Hepatocyte (in vitro differentiated cells): ENCODE measurements at regions not wholly inside any gene's neighbourhood (a gene's known extent, or its start where the extent isn't known, plus 50 kb on each side); places are given as distances from the start of the nearest gene placed in this dataset.
"Not testable (repeated sequence)": the region's sequence is repeated elsewhere in the genome, so short reads cannot be mapped to it uniquely, and the experiment has no call there.

Experiments
- DNase-seq: peaks from one replicate; pipeline ENCODE4 v3.0.0-alpha.2; 2016; ENCODE audit warnings: low spot score
- H2AFZ ChIP-seq: fragments of 200-600 bp; sonication (generic); 2 replicates; pipeline ENCODE4 v1.6.0; 2016; ENCODE audit warnings: antibody characterized with exemption, mild to moderate bottlenecking
- H3K27ac ChIP-seq: fragments of 200-600 bp; sonication (generic); 2 replicates; pipeline ENCODE4 v1.5.1; 2016; ENCODE audit warnings: mild to moderate bottlenecking
- H3K27me3 ChIP-seq: fragments of 200-600 bp; sonication (generic); 2 replicates; pipeline ENCODE4 v1.6.1; 2016
- H3K36me3 ChIP-seq: fragments of 200-600 bp; sonication (generic); replicated peaks from 2 replicates; pipeline ENCODE4 v1.5.1; 2016; ENCODE audit warnings: low read depth; ENCODE audit not compliant: insufficient read depth
- H3K4me1 ChIP-seq: fragments of 200-600 bp; sonication (generic); 2 replicates; pipeline ENCODE4 v1.5.1; 2016; ENCODE audit warnings: mild to moderate bottlenecking, moderate library complexity; ENCODE audit not compliant: insufficient read depth
- H3K4me2 ChIP-seq: fragments of 200-600 bp; sonication (generic); 2 replicates; pipeline ENCODE4 v1.6.0; 2016
- H3K4me3 ChIP-seq: fragments of 200-600 bp; sonication (generic); 2 replicates; pipeline ENCODE4 v1.5.1; 2016; ENCODE audit warnings: mild to moderate bottlenecking
- H3K79me2 ChIP-seq: fragments of 200-600 bp; sonication (generic); 2 replicates; pipeline ENCODE4 v1.6.0; 2017; ENCODE audit warnings: mild to moderate bottlenecking
- H3K9me2 ChIP-seq: fragments of 200-600 bp; sonication (generic); replicated peaks from 2 replicates; pipeline ENCODE4 v1.6.0; 2017; ENCODE audit warnings: mild to moderate bottlenecking; ENCODE audit not compliant: insufficient read depth
- H3K9me3 ChIP-seq: fragments of 200-600 bp; sonication (generic); 2 replicates; pipeline ENCODE4 v1.5.1; 2016; ENCODE audit warnings: low read depth, mild to moderate bottlenecking
- H4K20me1 ChIP-seq: fragments of 200-600 bp; sonication (generic); 2 replicates; pipeline ENCODE4 v1.6.0; 2016; ENCODE audit warnings: mild to moderate bottlenecking; ENCODE audit not compliant: insufficient read depth, poor library complexity, severe bottlenecking
- EZH2 ChIP-seq: fragments of 200-600 bp; sonication (generic); IDR thresholded peaks from 2 replicates; pipeline ENCODE4 v1.6.1; 2016; ENCODE audit warnings: antibody characterized with exemption, mild to moderate bottlenecking, borderline replicate concordance
- EZH2phosphoT487 ChIP-seq: fragments of 200-600 bp; sonication (generic); IDR thresholded peaks from one replicate; pipeline ENCODE4 v1.6.1; 2018; ENCODE audit warnings: antibody characterized with exemption, mild to moderate bottlenecking, low read depth, moderate library complexity; ENCODE audit not compliant: unreplicated experiment, severe bottlenecking
- WGBS: methylation state at CpG from one replicate; pipeline ENCODE4 v1.1.6; 2016; ENCODE audit warnings: low lambda C conversion rate; ENCODE audit errors: missing lambda C conversion rate; 5-methylcytosine and 5-hydroxymethylcytosine counted together
- TF ChIP-seq, protein P1 (sequence below): fragments of 200-600 bp; sonication (generic); IDR thresholded peaks from 2 replicates; pipeline ENCODE4 v1.5.1; 2016; ENCODE audit warnings: antibody characterized with exemption, mild to moderate bottlenecking; ENCODE audit not compliant: poor library complexity

DNA sequence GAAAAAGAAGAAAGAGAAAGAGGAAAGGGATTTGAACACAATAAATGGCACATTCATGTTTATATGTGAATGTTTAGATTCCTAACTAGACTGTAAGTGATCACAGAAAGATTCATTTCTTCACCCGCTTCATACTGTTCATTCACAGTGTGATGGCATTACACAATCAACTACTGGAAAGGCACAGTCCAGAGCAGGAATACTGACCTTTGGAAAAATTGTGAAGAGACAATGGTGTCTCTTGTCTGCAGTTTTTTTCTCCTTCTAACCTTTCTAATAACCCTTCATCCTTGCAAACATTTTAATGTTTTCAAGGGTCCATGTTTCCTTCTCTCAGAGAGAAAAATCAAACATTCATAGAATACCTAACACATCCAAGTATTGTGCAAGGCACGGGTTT is 180.9 kb upstream of the SOX14 start:
- Histone ChIP-seq H3K4me2 (no peak overlapping the region), H3K36me3 (no peaks in the 10 kb centered on the region), H3K27ac (no peak overlapping the region), H2AFZ (no peak overlapping the region), H3K4me1 (no peaks in the 10 kb centered on the region), H4K20me1 (no peaks in the 10 kb centered on the region), H3K4me3 (no peak overlapping the region), H3K79me2 (no peaks in the 10 kb centered on the region), H3K9me3 (no peaks in the 10 kb centered on the region), H3K9me2 (no peaks in the 10 kb centered on the region), H3K27me3 (no peaks in the 10 kb centered on the region)
- DNase-seq, result no peak
- TF ChIP-seq, protein P1, sequence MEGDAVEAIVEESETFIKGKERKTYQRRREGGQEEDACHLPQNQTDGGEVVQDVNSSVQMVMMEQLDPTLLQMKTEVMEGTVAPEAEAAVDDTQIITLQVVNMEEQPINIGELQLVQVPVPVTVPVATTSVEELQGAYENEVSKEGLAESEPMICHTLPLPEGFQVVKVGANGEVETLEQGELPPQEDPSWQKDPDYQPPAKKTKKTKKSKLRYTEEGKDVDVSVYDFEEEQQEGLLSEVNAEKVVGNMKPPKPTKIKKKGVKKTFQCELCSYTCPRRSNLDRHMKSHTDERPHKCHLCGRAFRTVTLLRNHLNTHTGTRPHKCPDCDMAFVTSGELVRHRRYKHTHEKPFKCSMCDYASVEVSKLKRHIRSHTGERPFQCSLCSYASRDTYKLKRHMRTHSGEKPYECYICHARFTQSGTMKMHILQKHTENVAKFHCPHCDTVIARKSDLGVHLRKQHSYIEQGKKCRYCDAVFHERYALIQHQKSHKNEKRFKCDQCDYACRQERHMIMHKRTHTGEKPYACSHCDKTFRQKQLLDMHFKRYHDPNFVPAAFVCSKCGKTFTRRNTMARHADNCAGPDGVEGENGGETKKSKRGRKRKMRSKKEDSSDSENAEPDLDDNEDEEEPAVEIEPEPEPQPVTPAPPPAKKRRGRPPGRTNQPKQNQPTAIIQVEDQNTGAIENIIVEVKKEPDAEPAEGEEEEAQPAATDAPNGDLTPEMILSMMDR, result no peak
- TF ChIP-seq EZH2phosphoT487, result no peak
- no peak for TF ChIP-seq EZH2
- WGBS, result 84% methylated on average over 2 of the region's 2 CpGs

DNA sequence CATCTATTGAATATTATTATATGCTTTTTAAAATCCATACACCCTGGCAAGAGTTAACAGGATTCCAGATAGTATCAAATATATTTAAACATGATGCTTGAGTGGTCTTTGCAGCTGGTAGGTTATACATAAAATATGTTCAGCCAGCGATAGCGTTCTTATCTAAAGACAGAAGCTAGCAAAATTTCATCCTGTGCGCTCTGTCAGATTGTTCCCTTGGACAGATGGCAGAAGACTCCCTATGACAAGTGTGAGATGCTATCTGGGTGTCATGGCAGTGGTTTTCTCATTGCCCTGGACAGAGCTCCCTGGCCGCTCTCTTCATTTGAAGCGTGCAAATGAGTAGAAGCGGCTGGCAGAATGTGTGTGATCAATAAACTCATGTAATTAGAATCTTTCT is 175.2 kb upstream of the SOX14 start:
- H3K4me2 ChIP-seq, result no peak overlapping the region
- no peak for DNase-seq
- H3K9me2 ChIP-seq, result no peaks in the 10 kb centered on the region
- H3K9me3 ChIP-seq, result no peaks in the 10 kb centered on the region
- no peak overlapping the region for H2AFZ ChIP-seq
- no peaks in the 10 kb centered on the region for H3K79me2 ChIP-seq
- 69% methylated on average over 6 of the region's 6 CpGs for WGBS
- H3K4me3 ChIP-seq, result no peak overlapping the region
- H3K4me1 ChIP-seq, result no peaks in the 10 kb centered on the region
- no peak overlapping the region for H3K27ac ChIP-seq
- no peaks in the 10 kb centered on the region for H4K20me1 ChIP-seq
- TF ChIP-seq EZH2 (no peak), EZH2phosphoT487 (no peak)
- TF ChIP-seq, protein P1, result no peak
- H3K36me3 ChIP-seq, result no peaks in the 10 kb centered on the region
- no peaks in the 10 kb centered on the region for H3K27me3 ChIP-seq

DNA sequence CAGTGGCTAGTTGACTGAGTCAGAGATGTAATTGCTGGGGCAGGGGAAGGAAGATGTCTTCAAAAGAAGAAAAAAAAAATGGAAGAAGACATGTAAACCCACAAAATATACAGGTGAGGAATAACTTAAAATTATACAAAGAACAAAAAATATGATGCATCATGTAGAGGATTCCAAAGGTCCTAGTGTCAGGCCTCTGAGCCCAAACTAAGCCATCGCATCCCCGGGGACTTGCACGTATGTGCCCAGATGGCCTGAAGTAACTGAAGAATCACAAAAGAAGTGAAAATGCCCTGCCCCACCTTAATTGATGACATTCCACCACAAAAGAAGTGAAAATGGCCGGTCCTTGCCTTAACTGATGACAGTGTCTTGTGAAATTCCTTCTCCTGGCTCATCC is 168.7 kb upstream of the SOX14 start:
- 62% methylated on average over 4 of the region's 4 CpGs for WGBS

DNA sequence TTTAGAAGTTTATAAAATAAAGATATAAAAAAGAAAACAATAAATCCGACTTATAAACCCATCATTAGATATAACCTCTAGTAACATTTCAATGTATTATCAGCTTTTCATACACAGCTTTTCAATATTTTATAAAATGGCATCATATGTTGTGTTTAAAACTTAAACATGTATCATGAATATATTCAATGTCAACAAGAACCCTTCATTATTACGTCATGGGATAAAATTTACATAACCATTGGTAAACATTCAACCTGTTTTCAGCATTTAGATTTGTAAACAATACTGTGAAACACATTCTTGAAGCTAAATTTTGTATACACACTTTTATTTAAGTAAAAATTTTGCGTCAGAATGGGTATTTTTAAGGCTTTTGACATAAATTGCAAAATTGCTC is 153.4 kb upstream of the SOX14 start:
- 89% methylated on average over 3 of the region's 3 CpGs for WGBS
- no peaks in the 10 kb centered on the region for H3K27me3 ChIP-seq
- H3K9me3 ChIP-seq, result no peaks in the 10 kb centered on the region
- H3K79me2 ChIP-seq, result no peaks in the 10 kb centered on the region
- DNase-seq, result no peak
- H3K36me3 ChIP-seq, result no peaks in the 10 kb centered on the region
- H4K20me1 ChIP-seq, result no peaks in the 10 kb centered on the region
- H3K9me2 ChIP-seq, result no peaks in the 10 kb centered on the region
- no peak overlapping the region for H2AFZ ChIP-seq
- TF ChIP-seq, protein P1, result no peak
- TF ChIP-seq EZH2phosphoT487 (no peak), EZH2 (no peak)
- no peak overlapping the region for H3K27ac ChIP-seq
- H3K4me1 ChIP-seq, result no peaks in the 10 kb centered on the region
- no peak overlapping the region for H3K4me3 ChIP-seq
- no peak overlapping the region for H3K4me2 ChIP-seq

More for the DNA sequence above, 168.7 kb upstream of the SOX14 start:
- H3K27me3 ChIP-seq, H3K36me3 ChIP-seq, H3K4me2 ChIP-seq, H4K20me1 ChIP-seq, H3K9me3 ChIP-seq, H2AFZ ChIP-seq, H3K4me1 ChIP-seq, H3K4me3 ChIP-seq, H3K9me2 ChIP-seq, H3K79me2 ChIP-seq, H3K27ac ChIP-seq, DNase-seq: not testable (repeated sequence)
